ENCODE measurements at regions not wholly inside any gene's neighbourhood (a gene's known extent, or its start where the extent isn't known, plus 50 kb on each side); places are given as distances from the start of the nearest gene placed in this dataset.

GRCh38 chr9:73558471-73558870 is 406.8 kb downstream of the ANXA1 start:
- no peak for TF ChIP-seq CTCF (conservative IDR thresholded peaks at IDR 0.05; ENCODE audit: low read length)
- no peak for TF ChIP-seq EZH2phosphoT487 (IDR thresholded peaks at IDR 0.05; ENCODE audit: borderline replicate concordance, low read depth, low read length)

Measured in OCI-LY7 (cell line).